ENCODE measurements at regions not wholly inside any gene's neighbourhood (a gene's known extent, or its start where the extent isn't known, plus 50 kb on each side); places are given as distances from the start of the nearest gene placed in this dataset.

- in situ Hi-C loops (cut with HindIII; ENCODE audit: low pct_unique_long_range_greater_than_20kb, low sequenced_read_pairs) = no loop called here
- Histone ChIP-seq H3K4me1 (ENCODE audit: control insufficient read depth, insufficient read depth, low read length) (no peaks in the 10 kb centered on the region), H3K27ac (ENCODE audit: low read length) (no peak overlapping the region), H3K9me3 (ENCODE audit: control insufficient read depth, insufficient read depth, low read depth, low read length) (no peaks in the 10 kb centered on the region), H3K36me3 (ENCODE audit: control insufficient read depth, insufficient read depth, low read length) (no peaks in the 10 kb centered on the region), H3K27me3 (ENCODE audit: control insufficient read depth, insufficient read depth, low read length) (no peaks in the 10 kb centered on the region), H3K4me3 (ENCODE audit: low read depth in 2 of 2, low read length in 2 of 2) (no peak overlapping the region)
- POLR2A ChIA-PET = no interaction called here
- no TSS peak for BruUV-seq (replicated peaks)
- CTCF ChIA-PET = no interaction called here
- intact Hi-C loops (cut with micrococcal nuclease; ENCODE audit: unreplicated experiment) = no loop called here
- ATAC-seq (no peak), DNase-seq (ENCODE audit: low read depth, low spot score) (no peak)
- no peak for TF ChIP-seq REST (IDR thresholded peaks at IDR 0.05; ENCODE audit: insufficient read depth in 1 of 2, low read depth in 2 of 2, low read length in 1 of 2)
- TF ChIP-seq TCF7L2 (IDR thresholded peaks at IDR 0.05; ENCODE audit: low read depth, low read length) = no peak
- TF ChIP-seq SIN3A (IDR thresholded peaks at IDR 0.05; ENCODE audit: borderline replicate concordance, insufficient read depth, low read depth, low read length) = no peak
- TF ChIP-seq CTCF (IDR thresholded peaks at IDR 0.05) = no peak
- no peak for TF ChIP-seq POLR2AphosphoS5 (IDR thresholded peaks at IDR 0.05; ENCODE audit: low read depth, low read length)
These were observed 276.5 kb downstream of the OTUD1 start for GRCh38 chr10:23715363-23715762.

GRCh38 chr10:23717913-23718312, 279.0 kb downstream of the OTUD1 start:
- ChIA-PET POLR2A (no interaction called here), CTCF (no interaction called here)
- no TSS peak for BruUV-seq (replicated peaks)
- ATAC-seq (no peak), DNase-seq (ENCODE audit: low read depth, low spot score) (no peak)
- in situ Hi-C loops (cut with HindIII; ENCODE audit: low pct_unique_long_range_greater_than_20kb, low sequenced_read_pairs) (no loop called here), intact Hi-C loops (cut with micrococcal nuclease; ENCODE audit: unreplicated experiment) (no loop called here)
- no peaks in the 10 kb centered on the region for H3K36me3 ChIP-seq (ENCODE audit: control insufficient read depth, insufficient read depth, low read length)
- H3K27ac ChIP-seq (ENCODE audit: low read length) = no peak overlapping the region
- no peaks in the 10 kb centered on the region for H3K27me3 ChIP-seq (ENCODE audit: control insufficient read depth, insufficient read depth, low read length)
- H3K4me1 ChIP-seq (ENCODE audit: control insufficient read depth, insufficient read depth, low read length) = no peaks in the 10 kb centered on the region
- TF ChIP-seq CTCF (IDR thresholded peaks at IDR 0.05) (no peak), POLR2AphosphoS5 (IDR thresholded peaks at IDR 0.05; ENCODE audit: low read depth, low read length) (no peak)
- H3K9me3 ChIP-seq (ENCODE audit: control insufficient read depth, insufficient read depth, low read depth, low read length) = no peaks in the 10 kb centered on the region
- no peak overlapping the region for H3K4me3 ChIP-seq (ENCODE audit: low read depth in 2 of 2, low read length in 2 of 2)

- Histone ChIP-seq H3K27ac (ENCODE audit: low read length) (no peak overlapping the region), H3K36me3 (ENCODE audit: control insufficient read depth, insufficient read depth, low read length) (no peaks in the 10 kb centered on the region), H3K4me3 (ENCODE audit: low read depth in 2 of 2, low read length in 2 of 2) (no peak overlapping the region), H3K9me3 (ENCODE audit: control insufficient read depth, insufficient read depth, low read depth, low read length) (no peaks in the 10 kb centered on the region), H3K4me1 (ENCODE audit: control insufficient read depth, insufficient read depth, low read length) (no peaks in the 10 kb centered on the region), H3K27me3 (ENCODE audit: control insufficient read depth, insufficient read depth, low read length) (no peaks in the 10 kb centered on the region)
- intact Hi-C loops (cut with micrococcal nuclease; ENCODE audit: unreplicated experiment) = no loop called here
- DNase-seq (ENCODE audit: low read depth, low spot score) (no peak), ATAC-seq (no peak)
- ChIA-PET POLR2A (no interaction called here), CTCF (no interaction called here)
- BruUV-seq (replicated peaks) = no TSS peak
- in situ Hi-C loops (cut with HindIII; ENCODE audit: low pct_unique_long_range_greater_than_20kb, low sequenced_read_pairs) = no loop called here
- TF ChIP-seq CTCF (IDR thresholded peaks at IDR 0.05) (no peak), POLR2AphosphoS5 (IDR thresholded peaks at IDR 0.05; ENCODE audit: low read depth, low read length) (no peak), TCF7L2 (IDR thresholded peaks at IDR 0.05; ENCODE audit: low read depth, low read length) (no peak), REST (IDR thresholded peaks at IDR 0.05; ENCODE audit: insufficient read depth in 1 of 2, low read depth in 2 of 2, low read length in 1 of 2) (no peak), SIN3A (IDR thresholded peaks at IDR 0.05; ENCODE audit: borderline replicate concordance, insufficient read depth, low read depth, low read length) (no peak)
These were observed 280.1 kb downstream of the OTUD1 start for GRCh38 chr10:23718946-23719345.
